ENCODE measurements at regions not wholly inside any gene's neighbourhood (a gene's known extent, or its start where the extent isn't known, plus 50 kb on each side); places are given as distances from the start of the nearest gene placed in this dataset.
"Not testable (repeated sequence)": the region's sequence is repeated elsewhere in the genome, so short reads cannot be mapped to it uniquely, and the experiment has no call there.

DNA sequence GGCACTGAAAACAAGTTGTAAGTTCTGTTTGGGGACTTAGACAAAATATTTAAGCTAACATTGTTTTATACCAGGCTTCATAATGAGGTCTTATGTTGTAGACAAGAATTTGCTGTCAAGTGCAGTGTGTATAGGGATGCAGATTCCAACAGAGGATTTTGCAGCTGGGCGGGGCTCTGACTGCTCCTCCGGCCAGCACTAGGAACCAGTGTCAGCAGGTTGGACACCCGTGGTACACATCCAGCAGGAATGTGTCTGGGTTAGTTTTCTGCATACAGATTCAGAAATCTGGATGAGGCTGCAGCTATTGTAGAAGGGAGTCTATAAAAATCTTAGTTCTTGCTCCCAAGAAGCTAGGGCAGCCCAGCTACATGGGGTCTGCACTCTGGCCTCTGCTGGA is 194.3 kb upstream of the RBM19 start:
- TF ChIP-seq, protein P1, sequence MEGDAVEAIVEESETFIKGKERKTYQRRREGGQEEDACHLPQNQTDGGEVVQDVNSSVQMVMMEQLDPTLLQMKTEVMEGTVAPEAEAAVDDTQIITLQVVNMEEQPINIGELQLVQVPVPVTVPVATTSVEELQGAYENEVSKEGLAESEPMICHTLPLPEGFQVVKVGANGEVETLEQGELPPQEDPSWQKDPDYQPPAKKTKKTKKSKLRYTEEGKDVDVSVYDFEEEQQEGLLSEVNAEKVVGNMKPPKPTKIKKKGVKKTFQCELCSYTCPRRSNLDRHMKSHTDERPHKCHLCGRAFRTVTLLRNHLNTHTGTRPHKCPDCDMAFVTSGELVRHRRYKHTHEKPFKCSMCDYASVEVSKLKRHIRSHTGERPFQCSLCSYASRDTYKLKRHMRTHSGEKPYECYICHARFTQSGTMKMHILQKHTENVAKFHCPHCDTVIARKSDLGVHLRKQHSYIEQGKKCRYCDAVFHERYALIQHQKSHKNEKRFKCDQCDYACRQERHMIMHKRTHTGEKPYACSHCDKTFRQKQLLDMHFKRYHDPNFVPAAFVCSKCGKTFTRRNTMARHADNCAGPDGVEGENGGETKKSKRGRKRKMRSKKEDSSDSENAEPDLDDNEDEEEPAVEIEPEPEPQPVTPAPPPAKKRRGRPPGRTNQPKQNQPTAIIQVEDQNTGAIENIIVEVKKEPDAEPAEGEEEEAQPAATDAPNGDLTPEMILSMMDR (IDR thresholded peaks at IDR 0.05; ENCODE audit: low read depth, low read length) = no peak
- Histone ChIP-seq H3K27me3 (no peaks in the 10 kb centered on the region), H3K27ac (no peak overlapping the region), H3K4me1 (ENCODE audit: low read depth) (no peaks in the 10 kb centered on the region), H3K9me3 (ENCODE audit: low read depth) (no peaks in the 10 kb centered on the region), H3K36me3 (no peaks in the 10 kb centered on the region), H3K4me3 (no peak overlapping the region)
- no peak for DNase-seq (ENCODE audit: low read depth in 1 of 2, low spot score in 1 of 2)

DNA sequence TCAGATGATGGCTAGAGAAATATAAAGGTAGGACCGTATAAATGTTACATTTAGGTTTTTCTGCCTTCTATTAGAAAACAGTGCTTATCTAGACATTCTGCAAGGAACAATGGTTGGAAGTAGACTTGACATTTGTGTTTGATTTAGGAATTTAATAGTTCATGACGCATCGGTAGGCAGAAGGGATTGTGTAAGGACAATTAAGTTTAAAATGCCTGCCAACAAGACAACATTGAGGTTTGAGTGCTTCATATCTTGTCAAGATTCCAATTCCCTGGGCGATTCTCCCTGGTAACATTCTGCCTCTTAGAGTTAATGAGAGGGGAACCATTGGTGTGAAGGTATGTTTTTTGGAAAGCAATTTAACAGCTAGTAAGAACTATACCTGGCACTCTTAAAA is 186.8 kb upstream of the RBM19 start:
- no peaks in the 10 kb centered on the region for H3K27me3 ChIP-seq
- H3K4me3 ChIP-seq = no peak overlapping the region
- DNase-seq (ENCODE audit: low read depth in 1 of 2, low spot score in 1 of 2) = peak in 1 of 2 donors; percentile 14
- peaks cover 24% of the 10 kb centered on the region for H3K4me1 ChIP-seq (ENCODE audit: low read depth)
- TF ChIP-seq, protein P1 (IDR thresholded peaks at IDR 0.05; ENCODE audit: low read depth, low read length) = no peak
- no peaks in the 10 kb centered on the region for H3K9me3 ChIP-seq (ENCODE audit: low read depth)
- H3K27ac ChIP-seq = peak overlapping the region; percentile 4
- no peaks in the 10 kb centered on the region for H3K36me3 ChIP-seq

DNA sequence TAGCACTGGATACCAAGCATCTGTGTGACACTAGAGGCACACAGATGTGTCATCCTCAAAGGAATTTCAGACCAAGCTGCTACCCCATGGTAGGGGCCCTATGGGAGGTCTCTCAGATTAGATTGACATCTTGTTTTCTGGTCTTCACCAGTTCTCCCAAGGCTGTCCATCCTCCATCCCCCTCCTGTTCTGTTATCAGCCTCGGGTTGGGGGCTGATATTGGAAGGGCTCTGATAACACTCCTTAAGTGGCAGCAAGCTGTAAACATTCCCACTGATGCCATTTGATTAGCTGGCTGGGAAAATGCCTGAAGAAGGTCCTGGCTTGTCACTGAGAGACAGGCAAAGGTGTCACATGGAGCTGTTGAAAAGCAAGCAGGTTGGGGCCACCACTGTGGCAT is 185.9 kb upstream of the RBM19 start:
- Histone ChIP-seq H3K9me3 (ENCODE audit: low read depth) (no peaks in the 10 kb centered on the region), H3K27ac (peak overlapping the region; percentile 4), H3K4me3 (no peak overlapping the region), H3K36me3 (no peaks in the 10 kb centered on the region), H3K4me1 (ENCODE audit: low read depth) (peaks cover 24% of the 10 kb centered on the region), H3K27me3 (no peaks in the 10 kb centered on the region)
- TF ChIP-seq, protein P1 (IDR thresholded peaks at IDR 0.05; ENCODE audit: low read depth, low read length) = no peak
- DNase-seq (ENCODE audit: low read depth in 1 of 2, low spot score in 1 of 2) = no peak

DNA sequence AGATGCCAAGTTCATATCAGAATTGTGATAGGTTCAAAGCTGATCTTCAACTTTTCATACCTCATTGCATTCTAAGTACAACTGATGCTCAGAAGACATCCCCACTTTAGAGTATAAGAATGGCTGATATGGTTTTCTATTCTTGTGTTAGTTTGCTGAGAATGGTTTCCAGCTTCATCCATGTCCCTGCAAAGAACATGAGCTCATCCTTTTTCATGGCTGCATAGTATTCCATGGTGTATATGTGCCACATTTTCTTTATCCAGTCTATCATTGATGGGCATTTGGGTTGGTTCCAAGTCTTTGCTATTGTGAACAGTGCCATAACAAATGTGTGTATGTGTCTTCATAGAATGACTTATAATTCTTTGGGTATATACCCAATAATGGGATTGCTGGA is 184.5 kb upstream of the RBM19 start:
- H3K4me3 ChIP-seq; DNase-seq (ENCODE audit: low read depth in 1 of 2, low spot score in 1 of 2); H3K9me3 ChIP-seq (ENCODE audit: low read depth); H3K27me3 ChIP-seq; H3K27ac ChIP-seq; H3K36me3 ChIP-seq: not testable (repeated sequence)
- H3K4me1 ChIP-seq (ENCODE audit: low read depth) = peaks cover 24% of the 10 kb centered on the region

DNA sequence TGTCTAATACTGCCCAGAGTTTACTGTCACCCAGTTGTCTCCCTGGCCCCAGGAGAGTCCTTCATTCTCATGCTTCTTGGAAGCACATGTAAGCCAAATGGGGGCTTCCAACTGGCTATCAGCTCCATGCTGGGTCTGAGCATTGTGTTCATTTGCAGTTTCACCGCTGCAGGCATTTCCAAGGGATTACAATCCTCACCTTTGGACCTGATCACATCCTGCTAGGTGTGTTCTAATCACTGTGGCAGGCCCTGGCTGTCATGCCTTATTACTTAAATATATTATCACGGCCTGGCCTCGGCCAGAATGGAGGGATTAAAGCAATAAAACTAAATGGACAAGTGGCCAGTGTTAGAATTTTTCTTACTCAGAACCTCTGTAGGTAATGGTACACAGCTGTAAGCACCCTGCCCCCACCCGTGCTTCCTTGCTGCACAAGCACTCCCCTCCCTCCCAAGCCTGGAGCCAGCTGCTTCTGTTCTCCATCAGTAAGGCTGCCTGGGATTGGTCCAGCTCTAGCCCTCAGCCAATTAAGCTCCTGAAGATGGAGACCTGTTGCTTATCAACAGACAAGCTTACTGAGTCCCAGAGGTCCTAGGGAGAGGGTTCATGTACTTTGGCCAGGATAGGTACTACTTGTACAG is 175.9 kb upstream of the RBM19 start:
- H3K27me3 ChIP-seq = no peaks in the 10 kb centered on the region
- TF ChIP-seq, protein P1 (IDR thresholded peaks at IDR 0.05; ENCODE audit: low read depth, low read length) = no peak
- no peaks in the 10 kb centered on the region for H3K36me3 ChIP-seq
- H3K9me3 ChIP-seq (ENCODE audit: low read depth) = no peaks in the 10 kb centered on the region
- DNase-seq (ENCODE audit: low read depth in 1 of 2, low spot score in 1 of 2) = no peak
- no peak overlapping the region for H3K4me3 ChIP-seq
- peaks cover 5% of the 10 kb centered on the region for H3K4me1 ChIP-seq (ENCODE audit: low read depth)
- no peak overlapping the region for H3K27ac ChIP-seq

DNA sequence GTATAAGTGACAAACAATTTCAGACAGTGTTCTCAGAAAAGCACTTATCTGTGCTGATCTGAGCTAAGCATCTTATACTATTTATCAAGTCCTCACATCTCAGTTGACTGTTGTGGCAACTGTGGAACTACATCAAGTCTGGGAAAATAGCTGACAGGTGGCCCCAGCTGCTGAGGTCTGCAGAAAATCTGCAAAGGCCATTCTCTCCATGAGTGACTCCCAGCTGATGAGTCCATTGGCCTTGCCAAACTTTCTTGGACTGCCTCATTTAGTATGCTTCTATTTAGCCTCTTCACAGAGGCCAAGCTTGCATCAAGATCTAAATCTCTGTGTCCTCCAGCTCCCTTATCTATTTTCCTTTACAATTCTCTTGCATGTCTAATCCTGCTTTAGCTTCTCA is 174.5 kb upstream of the RBM19 start:
- no peak overlapping the region for H3K27ac ChIP-seq
- TF ChIP-seq, protein P1 (IDR thresholded peaks at IDR 0.05; ENCODE audit: low read depth, low read length) = no peak
- peaks cover 9% of the 10 kb centered on the region for H3K4me1 ChIP-seq (ENCODE audit: low read depth)
- H3K9me3 ChIP-seq (ENCODE audit: low read depth) = no peaks in the 10 kb centered on the region
- no peak overlapping the region for H3K4me3 ChIP-seq
- H3K36me3 ChIP-seq = no peaks in the 10 kb centered on the region
- no peaks in the 10 kb centered on the region for H3K27me3 ChIP-seq
- no peak for DNase-seq (ENCODE audit: low read depth in 1 of 2, low spot score in 1 of 2)
